Fibroblast of lung (primary cell): ENCODE measurements at regions not wholly inside any gene's neighbourhood (a gene's known extent, or its start where the extent isn't known, plus 50 kb on each side); places are given as distances from the start of the nearest gene placed in this dataset.

Experiments used
- DNase-seq, 2 donors: peaks; one replicate each; pipeline versions ENCODE4 v3.0.0 to v3.0.0-alpha.2; 2010; ENCODE audit warnings: low read depth in 2 of 2
- H2AFZ ChIP-seq: 2 replicates; pipeline ENCODE4 v1.5.1; 2012; ENCODE audit warnings: low read length, control low read depth, inconsistent platforms
- H3K27ac ChIP-seq: 2 replicates; pipeline ENCODE4 v1.5.1; 2011; ENCODE audit warnings: low read length, control low read depth; ENCODE audit not compliant: insufficient read depth
- H3K27me3 ChIP-seq: 2 replicates; pipeline ENCODE4 v1.5.1; 2011; ENCODE audit warnings: mild to moderate bottlenecking, low read length; ENCODE audit not compliant: control insufficient read depth, insufficient read depth
- H3K36me3 ChIP-seq: 2 replicates; pipeline ENCODE4 v1.5.1; 2011; ENCODE audit warnings: low read length; ENCODE audit not compliant: control insufficient read depth, insufficient read depth
- H3K4me1 ChIP-seq: 2 replicates; pipeline ENCODE4 v1.5.1; 2011; ENCODE audit warnings: low read length; ENCODE audit not compliant: control insufficient read depth, insufficient read depth; ENCODE audit errors: extremely low read depth
- H3K4me2 ChIP-seq: 2 replicates; pipeline ENCODE4 v1.5.1; 2011; ENCODE audit warnings: low read length, control low read depth; ENCODE audit not compliant: insufficient read depth; ENCODE audit errors: extremely low read depth
- H3K4me3 ChIP-seq, 4 experiments: fragments of 200-600 bp in 1 of 4; sonication (generic) in 1 of 4; replicated peaks in 1 of 4; 2 replicates each; pipeline ENCODE4 v1.5.1; 2011 to 2016; ENCODE audit warnings: low read length in 4 of 4, low read depth in 3 of 4, mild to moderate bottlenecking in 3 of 4, control low read depth in 2 of 4, inconsistent platforms in 1 of 4, mixed read lengths in 1 of 4; ENCODE audit not compliant: insufficient read depth in 1 of 4; ENCODE audit errors: control extremely low read depth in 1 of 4
- H3K79me2 ChIP-seq: 2 replicates; pipeline ENCODE4 v1.5.1; 2012; ENCODE audit warnings: mild to moderate bottlenecking, low read length, inconsistent platforms; ENCODE audit not compliant: control insufficient read depth, insufficient read depth
- H3K9ac ChIP-seq: 2 replicates; pipeline ENCODE4 v1.5.1; 2011; ENCODE audit warnings: mild to moderate bottlenecking, low read length, control low read depth; ENCODE audit not compliant: insufficient read depth
- H3K9me3 ChIP-seq: 2 replicates; pipeline ENCODE4 v1.5.1; 2012; ENCODE audit warnings: low read depth, low read length; ENCODE audit not compliant: control insufficient read depth, insufficient read depth
- H4K20me1 ChIP-seq: 2 replicates; pipeline ENCODE4 v1.5.1; 2011; ENCODE audit warnings: low read length; ENCODE audit not compliant: control insufficient read depth, insufficient read depth; ENCODE audit errors: extremely low read depth
- EZH2 ChIP-seq: IDR thresholded peaks from 2 replicates; pipeline ENCODE4 v1.5.1; 2012; ENCODE audit warnings: low read length, control low read depth, mild to moderate bottlenecking; ENCODE audit errors: missing control alignments
- TF ChIP-seq, protein P1 (sequence below), 2 donors: IDR thresholded peaks in 1 of 2; conservative IDR thresholded peaks in 1 of 2; 1 replicate in 1 of 2; 2 replicates in 1 of 2; pipeline ENCODE4 v1.5.1; 2011 to 2012; ENCODE audit warnings: low read length in 2 of 2, control low read depth in 1 of 2, inconsistent platforms in 1 of 2, low read depth in 1 of 2, mild to moderate bottlenecking in 1 of 2

- no peaks in the 10 kb centered on the region for H3K36me3 ChIP-seq
- no peak overlapping the region for H3K9ac ChIP-seq
Measured at GRCh38 chr5:98144116-98144515, 629.3 kb upstream of the RGMB start.

DNA sequence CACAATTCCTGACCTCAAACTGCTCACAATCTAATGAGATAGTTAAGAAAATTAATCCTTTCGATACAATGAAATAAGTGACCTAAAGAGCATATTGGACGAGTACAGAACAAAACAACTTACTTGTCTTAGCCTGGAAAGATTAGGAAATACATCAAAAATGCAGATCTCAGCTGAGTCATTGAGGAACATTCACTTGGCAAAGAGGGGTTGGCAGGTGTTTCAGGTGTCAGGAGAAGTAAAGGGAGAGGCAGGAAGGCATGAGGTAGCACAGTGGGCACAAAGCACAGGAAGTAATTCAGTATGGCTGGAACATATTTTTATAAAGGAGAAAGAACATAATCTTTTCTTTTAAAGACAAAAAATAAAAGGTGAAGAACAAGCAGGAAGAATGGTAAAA, 628.8 kb upstream of the RGMB start:
- H4K20me1 ChIP-seq, result no peaks in the 10 kb centered on the region
- H2AFZ ChIP-seq, result no peak overlapping the region
- H3K9me3 ChIP-seq, result no peaks in the 10 kb centered on the region
- no peaks in the 10 kb centered on the region for H3K79me2 ChIP-seq
- no peak overlapping the region for H3K4me3 ChIP-seq
- no peak overlapping the region for H3K4me2 ChIP-seq
- H3K27ac ChIP-seq, result no peak overlapping the region
- H3K9ac ChIP-seq, result no peak overlapping the region
- H3K36me3 ChIP-seq, result no peaks in the 10 kb centered on the region
- H3K27me3 ChIP-seq, result no peaks in the 10 kb centered on the region
- no peaks in the 10 kb centered on the region for H3K4me1 ChIP-seq
- no peak for TF ChIP-seq EZH2
- TF ChIP-seq, protein P1, sequence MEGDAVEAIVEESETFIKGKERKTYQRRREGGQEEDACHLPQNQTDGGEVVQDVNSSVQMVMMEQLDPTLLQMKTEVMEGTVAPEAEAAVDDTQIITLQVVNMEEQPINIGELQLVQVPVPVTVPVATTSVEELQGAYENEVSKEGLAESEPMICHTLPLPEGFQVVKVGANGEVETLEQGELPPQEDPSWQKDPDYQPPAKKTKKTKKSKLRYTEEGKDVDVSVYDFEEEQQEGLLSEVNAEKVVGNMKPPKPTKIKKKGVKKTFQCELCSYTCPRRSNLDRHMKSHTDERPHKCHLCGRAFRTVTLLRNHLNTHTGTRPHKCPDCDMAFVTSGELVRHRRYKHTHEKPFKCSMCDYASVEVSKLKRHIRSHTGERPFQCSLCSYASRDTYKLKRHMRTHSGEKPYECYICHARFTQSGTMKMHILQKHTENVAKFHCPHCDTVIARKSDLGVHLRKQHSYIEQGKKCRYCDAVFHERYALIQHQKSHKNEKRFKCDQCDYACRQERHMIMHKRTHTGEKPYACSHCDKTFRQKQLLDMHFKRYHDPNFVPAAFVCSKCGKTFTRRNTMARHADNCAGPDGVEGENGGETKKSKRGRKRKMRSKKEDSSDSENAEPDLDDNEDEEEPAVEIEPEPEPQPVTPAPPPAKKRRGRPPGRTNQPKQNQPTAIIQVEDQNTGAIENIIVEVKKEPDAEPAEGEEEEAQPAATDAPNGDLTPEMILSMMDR (conservative IDR thresholded peaks at IDR 0.05 in 1 of 2, IDR thresholded peaks at IDR 0.05 in 1 of 2; ENCODE audit: low read depth in 1 of 2, low read length in 2 of 2), result no peak
- no peak for DNase-seq

More at GRCh38 chr5:98144116-98144515, 629.3 kb upstream of the RGMB start:
- Histone ChIP-seq H3K27ac (no peak overlapping the region), H3K4me2 (no peak overlapping the region), H3K79me2 (no peaks in the 10 kb centered on the region), H3K4me1 (no peaks in the 10 kb centered on the region), H4K20me1 (no peaks in the 10 kb centered on the region), H3K4me3 (no peak overlapping the region), H3K27me3 (no peaks in the 10 kb centered on the region), H3K9me3 (no peaks in the 10 kb centered on the region), H2AFZ (no peak overlapping the region)
- TF ChIP-seq, protein P1 (conservative IDR thresholded peaks at IDR 0.05 in 1 of 2, IDR thresholded peaks at IDR 0.05 in 1 of 2; ENCODE audit: low read depth in 1 of 2, low read length in 2 of 2), result no peak
- TF ChIP-seq EZH2, result no peak
- no peak for DNase-seq

DNA sequence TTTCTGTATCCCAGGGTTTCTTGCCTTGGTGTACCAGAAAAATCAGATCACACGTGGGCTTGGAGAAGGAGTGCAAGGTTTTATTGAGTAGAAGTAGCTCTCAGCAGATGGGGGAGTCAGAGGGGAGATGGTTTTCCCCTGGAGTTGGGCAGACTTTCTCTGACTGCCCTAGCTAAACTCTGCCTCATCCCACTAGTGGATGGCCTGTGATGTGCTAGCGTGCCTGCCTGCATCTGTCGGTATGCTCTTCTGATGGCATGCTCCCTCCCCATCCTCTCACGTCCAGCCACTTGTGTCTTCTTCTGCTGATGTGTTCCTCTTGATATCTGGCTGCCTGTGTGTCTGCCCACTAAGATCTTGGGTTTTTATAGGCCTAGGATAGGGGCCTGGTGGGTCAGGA, 616.1 kb upstream of the RGMB start:
- Histone ChIP-seq H3K36me3 (no peaks in the 10 kb centered on the region), H4K20me1 (no peaks in the 10 kb centered on the region), H3K4me1 (no peaks in the 10 kb centered on the region), H3K27me3 (no peaks in the 10 kb centered on the region), H3K27ac (no peak overlapping the region), H3K4me3 (no peak overlapping the region), H3K9me3 (no peaks in the 10 kb centered on the region), H2AFZ (no peak overlapping the region), H3K79me2 (no peaks in the 10 kb centered on the region), H3K4me2 (no peak overlapping the region), H3K9ac (no peak overlapping the region)
- TF ChIP-seq, protein P1 (conservative IDR thresholded peaks at IDR 0.05 in 1 of 2, IDR thresholded peaks at IDR 0.05 in 1 of 2; ENCODE audit: low read depth in 1 of 2, low read length in 2 of 2), result no peak
- no peak for TF ChIP-seq EZH2
- DNase-seq, result no peak
